Inferior parietal cortex (tissue), 1 donor: ENCODE measurements at regions not wholly inside any gene's neighbourhood (a gene's known extent, or its start where the extent isn't known, plus 50 kb on each side); places are given as distances from the start of the nearest gene placed in this dataset.
A peak's percentile ranks its signal among the peaks of the same experiment; 100 is the strongest.

Source experiments
- DNase-seq: peaks from one replicate; pipeline ENCODE4 v3.0.0-alpha.2; 2016; ENCODE audit errors: extremely low spot score

- no peak for DNase-seq
These were observed 211.1 kb downstream of the SOD2 start for GRCh38 chr6:159481897-159482296.

- no peak for DNase-seq
These were observed 212.6 kb downstream of the SOD2 start for GRCh38 chr6:159480471-159480870.

DNA sequence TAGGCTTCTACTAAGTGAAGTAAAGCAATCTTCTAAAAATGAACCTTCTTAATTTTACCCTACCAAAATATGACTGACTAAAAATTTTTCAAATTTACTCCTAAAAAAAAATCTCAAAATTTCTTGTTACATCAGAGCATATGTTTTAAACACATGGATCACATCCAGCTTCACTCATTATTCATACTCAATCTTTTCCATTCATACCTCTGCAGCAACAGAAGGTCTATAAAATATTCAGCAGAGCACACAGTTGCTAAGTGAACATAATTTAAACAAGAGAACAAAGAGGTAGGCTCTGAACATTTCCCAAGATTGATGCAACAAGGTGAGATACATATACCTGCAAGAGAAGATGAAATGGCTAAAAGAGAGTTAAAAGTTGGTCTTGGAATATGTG is 213.9 kb downstream of the SOD2 start:
- DNase-seq: no peak

GRCh38 chr6:159473475-159474263 is 219.4 kb downstream of the SOD2 start:
- no peak for DNase-seq

- DNase-seq: no peak
These were observed 222.6 kb downstream of the SOD2 start for GRCh38 chr6:159470397-159470796.

DNA sequence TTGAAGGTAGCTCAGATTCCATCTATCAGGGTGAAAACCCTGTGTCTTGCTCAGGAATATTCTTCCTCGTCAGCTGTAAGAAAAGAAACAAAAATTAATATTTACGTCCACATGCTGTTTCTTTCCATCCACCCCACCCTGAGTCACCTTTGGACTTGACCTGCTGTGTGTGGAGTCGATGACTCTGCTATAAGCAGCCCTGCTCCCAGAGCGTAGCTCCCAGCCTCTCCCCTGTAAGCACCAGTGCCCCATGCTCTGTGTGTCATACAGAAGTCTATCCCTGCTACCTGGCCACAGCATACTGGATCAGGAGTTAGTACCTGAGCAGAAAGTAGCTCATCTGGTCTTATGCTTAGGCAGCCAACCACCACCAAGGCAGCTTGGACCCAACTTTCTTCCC is 223.6 kb downstream of the SOD2 start:
- no peak for DNase-seq

GRCh38 chr6:159468994-159469393 is 224.0 kb downstream of the SOD2 start:
- DNase-seq: no peak

- no peak for DNase-seq
These were observed 225.5 kb downstream of the SOD2 start for GRCh38 chr6:159467473-159468041.

DNA sequence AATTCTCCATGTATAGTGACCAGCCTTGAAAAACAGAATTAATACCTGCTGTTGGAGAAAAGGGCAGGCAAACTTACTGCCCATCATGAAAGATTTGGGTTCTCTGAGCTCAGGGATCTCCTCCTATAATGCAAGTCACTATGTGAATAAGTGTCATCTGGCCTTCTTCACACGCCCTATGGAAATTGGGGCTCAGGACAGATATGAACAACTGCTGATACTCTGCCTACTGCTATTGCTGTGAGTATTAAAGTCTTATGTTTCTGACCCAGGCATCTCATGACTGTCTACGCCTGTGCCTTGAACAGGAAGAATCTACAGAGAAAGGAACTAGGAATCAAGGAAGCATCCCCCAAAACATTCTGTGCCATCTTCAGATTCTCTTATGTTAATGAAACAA is 226.1 kb downstream of the SOD2 start:
- no peak for DNase-seq

DNA sequence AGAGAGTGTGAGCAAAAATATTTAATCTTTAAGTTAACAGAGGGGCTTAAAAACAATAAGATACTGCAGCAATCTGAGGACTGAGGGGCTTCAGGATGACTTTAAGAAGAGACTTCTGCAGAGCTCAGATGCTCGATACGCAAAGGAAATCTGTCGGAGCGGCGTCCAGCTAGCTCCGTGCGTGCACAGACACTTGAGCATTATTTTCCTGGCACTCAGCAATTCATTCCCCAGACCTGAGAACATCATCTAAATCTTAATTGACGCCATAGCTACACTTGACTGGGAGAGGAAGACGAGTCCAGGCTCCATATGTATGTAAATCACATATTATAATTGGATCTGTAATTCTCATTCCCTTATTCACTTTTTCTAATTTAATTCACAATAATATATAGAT is 228.2 kb downstream of the SOD2 start:
- DNase-seq: no peak

DNA sequence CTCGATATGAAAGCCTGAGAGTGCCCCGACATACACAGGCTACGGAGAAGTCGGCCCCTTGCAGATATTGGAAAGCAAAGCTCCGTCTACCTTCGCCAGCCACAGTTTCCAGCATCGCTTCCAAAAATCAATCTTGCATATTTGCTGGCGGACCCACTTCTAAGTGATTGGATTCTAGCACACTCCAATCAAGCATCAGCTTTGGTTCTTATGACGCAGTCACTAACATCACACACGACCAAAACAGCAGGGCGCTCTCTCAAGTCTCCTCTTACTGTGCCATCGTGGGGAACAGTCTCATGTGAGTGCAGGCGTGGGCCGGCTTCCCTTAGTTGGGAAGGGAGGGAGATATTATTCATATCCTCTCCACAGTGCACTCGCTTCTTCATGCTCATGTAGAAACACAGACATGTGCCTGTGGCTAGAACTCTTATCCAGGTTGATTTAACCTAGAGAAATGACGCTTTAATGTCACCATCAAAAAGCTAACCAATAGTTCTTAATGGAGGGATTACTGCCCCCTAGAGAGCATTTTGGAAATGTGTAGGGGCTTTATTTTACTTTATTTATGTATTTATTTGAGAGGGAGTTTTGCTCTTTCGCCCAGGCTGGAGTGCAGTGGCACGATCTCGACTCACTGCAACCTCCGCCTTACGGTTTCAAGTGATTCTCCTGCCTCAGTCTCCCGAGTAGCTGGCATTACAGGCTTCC is 229.8 kb downstream of the SOD2 start:
- peak; percentile 16 for DNase-seq

GRCh38 chr6:159462431-159462830 is 230.6 kb downstream of the SOD2 start:
- no peak for DNase-seq

- DNase-seq: no peak
These were observed 231.0 kb downstream of the SOD2 start for GRCh38 chr6:159461998-159462397.

- no peak for DNase-seq
These were observed 231.8 kb downstream of the SOD2 start for GRCh38 chr6:159461266-159461665.

- no peak for DNase-seq
These were observed 232.6 kb downstream of the SOD2 start for GRCh38 chr6:159460476-159460875.

DNA sequence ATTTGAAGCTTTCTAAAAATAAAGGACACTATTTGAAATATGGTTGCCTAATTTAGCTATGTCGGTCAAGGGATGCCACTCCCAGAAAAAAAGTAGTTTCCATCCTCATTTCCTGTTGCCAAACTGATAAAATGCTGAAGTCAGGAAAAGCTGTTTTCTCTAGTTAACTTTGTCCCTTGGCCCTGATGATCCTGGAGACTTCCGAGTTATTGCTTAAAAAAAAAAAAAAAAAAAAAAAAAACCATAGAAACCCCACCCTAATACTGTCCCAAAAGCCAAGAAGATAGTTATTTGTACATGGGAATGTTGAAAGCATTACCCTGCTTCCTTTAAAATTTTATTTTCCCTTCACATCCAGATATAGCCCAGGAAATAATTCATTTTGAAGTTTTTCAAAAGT is 236.7 kb downstream of the SOD2 start:
- no peak for DNase-seq

DNA sequence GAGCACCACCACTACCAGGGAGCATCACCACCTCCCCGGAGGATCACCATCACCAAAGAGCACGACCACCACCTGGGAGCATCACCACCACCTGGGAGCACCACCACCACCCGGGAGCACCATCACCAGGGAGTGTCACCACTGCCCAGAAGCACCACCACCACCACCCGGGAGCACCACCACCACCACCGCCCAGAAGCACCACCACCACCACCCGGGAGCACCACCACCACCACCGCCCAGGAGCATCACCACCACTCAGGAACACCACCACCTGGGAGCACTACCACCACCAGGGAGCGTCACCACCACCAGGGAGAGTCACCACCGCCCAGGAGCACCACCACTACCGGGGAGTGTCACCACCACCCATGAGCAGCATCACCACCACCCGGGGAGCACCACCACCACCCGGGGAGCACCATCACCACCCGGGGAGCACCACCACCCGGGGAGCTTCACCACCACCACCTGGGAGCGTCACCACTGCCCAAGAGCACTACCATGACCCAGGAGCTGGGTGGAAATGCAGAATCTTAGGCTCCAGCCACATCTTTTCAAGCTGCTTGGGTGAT is 237.3 kb downstream of the SOD2 start:
- DNase-seq: no peak

- no peak for DNase-seq
These were observed 242.1 kb downstream of the SOD2 start for GRCh38 chr6:159450815-159451465.

- no peak for DNase-seq
These were observed 246.7 kb downstream of the SOD2 start for GRCh38 chr6:159446340-159446739.

GRCh38 chr6:159445351-159445750 is 247.7 kb downstream of the SOD2 start:
- no peak for DNase-seq

GRCh38 chr6:159444056-159444760 is 248.8 kb downstream of the SOD2 start:
- no peak for DNase-seq
